ENCODE measurements at regions not wholly inside any gene's neighbourhood (a gene's known extent, or its start where the extent isn't known, plus 50 kb on each side); places are given as distances from the start of the nearest gene placed in this dataset.
A peak's percentile ranks its signal among the peaks of the same experiment; 100 is the strongest.

- Histone ChIP-seq H2BK15ac (ENCODE audit: low read length) (no peak overlapping the region), H3K9me3 (replicated peaks in 1 of 2; ENCODE audit: control insufficient read depth in 2 of 2, insufficient read depth in 1 of 2, low read depth in 1 of 2, low read length in 2 of 2) (peaks cover 0 to 4% of the 10 kb centered on the region in 2 donors), H3K4me3 (ENCODE audit: low read length in 2 of 2) (no peak overlapping the region), H3K27me3 (ENCODE audit: control insufficient read depth in 3 of 3, insufficient read depth in 3 of 3, low read depth in 1 of 3, low read length in 3 of 3) (peaks cover 0 to 2% (median 0%) of the 10 kb centered on the region in 3 experiments), H2BK12ac (ENCODE audit: low read length) (no peak overlapping the region), H3K36me3 (replicated peaks in 1 of 2; ENCODE audit: control insufficient read depth in 2 of 2, insufficient read depth in 2 of 2, low read length in 2 of 2) (no peaks in the 10 kb centered on the region), H4K8ac (ENCODE audit: low read depth, low read length) (no peak overlapping the region), H3K79me1 (ENCODE audit: low read depth, low read length) (no peaks in the 10 kb centered on the region), H3K4me2 (ENCODE audit: insufficient read depth, low read length, poor library complexity, severe bottlenecking) (no peak overlapping the region), H4K91ac (ENCODE audit: low read depth, low read length, poor library complexity) (no peak overlapping the region), H3K23ac (ENCODE audit: low read depth, low read length, poor library complexity) (no peak overlapping the region), H3K18ac (ENCODE audit: low read length) (no peak overlapping the region), H2AFZ (ENCODE audit: low read length) (no peak overlapping the region), H2BK120ac (ENCODE audit: low read depth, low read length) (no peak overlapping the region), H2BK5ac (ENCODE audit: low read length) (no peak overlapping the region), H3K14ac (ENCODE audit: low read length) (no peak overlapping the region), H3K4ac (ENCODE audit: low read length) (no peak overlapping the region), H3K9ac (ENCODE audit: low read depth, low read length, poor library complexity) (no peak overlapping the region), H3K4me1 (ENCODE audit: control insufficient read depth in 2 of 2, insufficient read depth in 1 of 2, low read depth in 1 of 2, low read length in 2 of 2) (no peaks in the 10 kb centered on the region), H2AK5ac (ENCODE audit: low read depth, low read length) (peak overlapping the region; percentile 22), H3K27ac (replicated peaks; ENCODE audit: low read length) (no peak overlapping the region)
- DNase-seq (ENCODE audit: low spot score): no peak
- WGBS, 2 donors (ENCODE audit: extremely low coverage in 2 of 2, insufficient read length in 2 of 2, insufficient replicate concordance in 1 of 2): no CpG with 5 or more reads among the region's 9 CpGs
Observed at GRCh38 chr22:47610764-47611163, 848.3 kb downstream of the TBC1D22A start.

GRCh38 chr22:47610281-47610680, 847.8 kb downstream of the TBC1D22A start:
- H3K36me3 ChIP-seq (replicated peaks in 1 of 2; ENCODE audit: control insufficient read depth in 2 of 2, insufficient read depth in 2 of 2, low read length in 2 of 2): no peaks in the 10 kb centered on the region
- H3K14ac ChIP-seq (ENCODE audit: low read length): no peak overlapping the region
- H3K9ac ChIP-seq (ENCODE audit: low read depth, low read length, poor library complexity): no peak overlapping the region
- no peak overlapping the region for H2AFZ ChIP-seq (ENCODE audit: low read length)
- no peak overlapping the region for H3K27ac ChIP-seq (replicated peaks; ENCODE audit: low read length)
- H2BK5ac ChIP-seq (ENCODE audit: low read length): no peak overlapping the region
- H3K9me3 ChIP-seq (replicated peaks in 1 of 2; ENCODE audit: control insufficient read depth in 2 of 2, insufficient read depth in 1 of 2, low read depth in 1 of 2, low read length in 2 of 2): peaks cover 0 to 4% of the 10 kb centered on the region in 2 donors
- H3K4me2 ChIP-seq (ENCODE audit: insufficient read depth, low read length, poor library complexity, severe bottlenecking): no peak overlapping the region
- H2BK120ac ChIP-seq (ENCODE audit: low read depth, low read length): no peak overlapping the region
- no peaks in the 10 kb centered on the region for H3K79me1 ChIP-seq (ENCODE audit: low read depth, low read length)
- no CpG with 5 or more reads among the region's 12 CpGs for WGBS, 2 donors (ENCODE audit: extremely low coverage in 2 of 2, insufficient read length in 2 of 2, insufficient replicate concordance in 1 of 2)
- no peak for DNase-seq (ENCODE audit: low spot score)
- H2BK15ac ChIP-seq (ENCODE audit: low read length): no peak overlapping the region
- no peaks in the 10 kb centered on the region for H3K4me1 ChIP-seq (ENCODE audit: control insufficient read depth in 2 of 2, insufficient read depth in 1 of 2, low read depth in 1 of 2, low read length in 2 of 2)
- no peak overlapping the region for H4K8ac ChIP-seq (ENCODE audit: low read depth, low read length)
- H3K18ac ChIP-seq (ENCODE audit: low read length): peak overlapping the region; percentile 36
- peak overlapping the region; percentile 22 for H2AK5ac ChIP-seq (ENCODE audit: low read depth, low read length)
- H2BK12ac ChIP-seq (ENCODE audit: low read length): no peak overlapping the region
- peak overlapping the region; percentile 40 for H3K23ac ChIP-seq (ENCODE audit: low read depth, low read length, poor library complexity)
- H4K91ac ChIP-seq (ENCODE audit: low read depth, low read length, poor library complexity): no peak overlapping the region
- H3K4ac ChIP-seq (ENCODE audit: low read length): no peak overlapping the region
- peaks cover 0 to 2% (median 0%) of the 10 kb centered on the region in 3 experiments for H3K27me3 ChIP-seq (ENCODE audit: control insufficient read depth in 3 of 3, insufficient read depth in 3 of 3, low read depth in 1 of 3, low read length in 3 of 3)
- no peak overlapping the region for H3K4me3 ChIP-seq (ENCODE audit: low read length in 2 of 2)

GRCh38 chr22:47609653-47610052, 847.2 kb downstream of the TBC1D22A start:
- no peak overlapping the region for H2AFZ ChIP-seq (ENCODE audit: low read length)
- H3K9ac ChIP-seq (ENCODE audit: low read depth, low read length, poor library complexity): no peak overlapping the region
- H3K27ac ChIP-seq (replicated peaks; ENCODE audit: low read length): no peak overlapping the region
- no peaks in the 10 kb centered on the region for H3K4me1 ChIP-seq (ENCODE audit: control insufficient read depth in 2 of 2, insufficient read depth in 1 of 2, low read depth in 1 of 2, low read length in 2 of 2)
- H4K8ac ChIP-seq (ENCODE audit: low read depth, low read length): no peak overlapping the region
- peak overlapping the region; percentile 44 for H3K18ac ChIP-seq (ENCODE audit: low read length)
- no peak overlapping the region for H3K4ac ChIP-seq (ENCODE audit: low read length)
- DNase-seq (ENCODE audit: low spot score): no peak
- H3K36me3 ChIP-seq (replicated peaks in 1 of 2; ENCODE audit: control insufficient read depth in 2 of 2, insufficient read depth in 2 of 2, low read length in 2 of 2): no peaks in the 10 kb centered on the region
- no peak overlapping the region for H3K14ac ChIP-seq (ENCODE audit: low read length)
- H4K91ac ChIP-seq (ENCODE audit: low read depth, low read length, poor library complexity): no peak overlapping the region
- no peak overlapping the region for H3K4me3 ChIP-seq (ENCODE audit: low read length in 2 of 2)
- H2BK120ac ChIP-seq (ENCODE audit: low read depth, low read length): no peak overlapping the region
- peaks cover 0 to 2% (median 0%) of the 10 kb centered on the region in 3 experiments for H3K27me3 ChIP-seq (ENCODE audit: control insufficient read depth in 3 of 3, insufficient read depth in 3 of 3, low read depth in 1 of 3, low read length in 3 of 3)
- no peak overlapping the region for H3K23ac ChIP-seq (ENCODE audit: low read depth, low read length, poor library complexity)
- H3K4me2 ChIP-seq (ENCODE audit: insufficient read depth, low read length, poor library complexity, severe bottlenecking): no peak overlapping the region
- H2BK15ac ChIP-seq (ENCODE audit: low read length): no peak overlapping the region
- H3K79me1 ChIP-seq (ENCODE audit: low read depth, low read length): no peaks in the 10 kb centered on the region
- H2BK12ac ChIP-seq (ENCODE audit: low read length): no peak overlapping the region
- peak overlapping the region; percentile 87 for H2BK5ac ChIP-seq (ENCODE audit: low read length)
- no CpG with 5 or more reads among the region's 13 CpGs for WGBS, 2 donors (ENCODE audit: extremely low coverage in 2 of 2, insufficient read length in 2 of 2, insufficient replicate concordance in 1 of 2)
- no peak overlapping the region for H2AK5ac ChIP-seq (ENCODE audit: low read depth, low read length)
- peaks cover 0 to 4% of the 10 kb centered on the region in 2 donors for H3K9me3 ChIP-seq (replicated peaks in 1 of 2; ENCODE audit: control insufficient read depth in 2 of 2, insufficient read depth in 1 of 2, low read depth in 1 of 2, low read length in 2 of 2)

- no peak overlapping the region for H2BK15ac ChIP-seq (ENCODE audit: low read length)
- no peak for DNase-seq (ENCODE audit: low spot score)
Observed at GRCh38 chr22:47608421-47608820, 846.0 kb downstream of the TBC1D22A start.

More at GRCh38 chr22:47608421-47608820, 846.0 kb downstream of the TBC1D22A start:
- Histone ChIP-seq H2AFZ (ENCODE audit: low read length) (no peak overlapping the region), H2BK5ac (ENCODE audit: low read length) (no peak overlapping the region), H3K4me2 (ENCODE audit: insufficient read depth, low read length, poor library complexity, severe bottlenecking) (no peak overlapping the region), H3K27me3 (ENCODE audit: control insufficient read depth in 3 of 3, insufficient read depth in 3 of 3, low read depth in 1 of 3, low read length in 3 of 3) (peaks cover 0 to under 1% (median 0%) of the 10 kb centered on the region in 3 experiments), H3K4ac (ENCODE audit: low read length) (no peak overlapping the region), H3K9me3 (replicated peaks in 1 of 2; ENCODE audit: control insufficient read depth in 2 of 2, insufficient read depth in 1 of 2, low read depth in 1 of 2, low read length in 2 of 2) (peaks cover 0 to 6% of the 10 kb centered on the region in 2 donors), H2BK12ac (ENCODE audit: low read length) (no peak overlapping the region), H3K36me3 (replicated peaks in 1 of 2; ENCODE audit: control insufficient read depth in 2 of 2, insufficient read depth in 2 of 2, low read length in 2 of 2) (no peaks in the 10 kb centered on the region), H2BK120ac (ENCODE audit: low read depth, low read length) (no peak overlapping the region), H3K23ac (ENCODE audit: low read depth, low read length, poor library complexity) (no peak overlapping the region), H3K18ac (ENCODE audit: low read length) (no peak overlapping the region), H3K79me1 (ENCODE audit: low read depth, low read length) (no peaks in the 10 kb centered on the region), H3K4me1 (ENCODE audit: control insufficient read depth in 2 of 2, insufficient read depth in 1 of 2, low read depth in 1 of 2, low read length in 2 of 2) (no peaks in the 10 kb centered on the region), H3K9ac (ENCODE audit: low read depth, low read length, poor library complexity) (no peak overlapping the region), H3K14ac (ENCODE audit: low read length) (no peak overlapping the region), H3K27ac (replicated peaks; ENCODE audit: low read length) (no peak overlapping the region), H3K4me3 (ENCODE audit: low read length in 2 of 2) (no peak overlapping the region), H4K91ac (ENCODE audit: low read depth, low read length, poor library complexity) (no peak overlapping the region), H2AK5ac (ENCODE audit: low read depth, low read length) (no peak overlapping the region), H4K8ac (ENCODE audit: low read depth, low read length) (no peak overlapping the region)
- WGBS, 2 donors (ENCODE audit: extremely low coverage in 2 of 2, insufficient read length in 2 of 2, insufficient replicate concordance in 1 of 2): no CpG with 5 or more reads among the region's 3 CpGs
